Stimulated activated CD8-positive, alpha-beta memory T cell treated with anti-CD3 and anti-CD28 coated beads, Interleukin-12 subunit alpha, Interleukin-12 subunit beta, amount 100 ng/mL, for 4 hours (primary cell): ENCODE measurements at regions not wholly inside any gene's neighbourhood (a gene's known extent, or its start where the extent isn't known, plus 50 kb on each side); places are given as distances from the start of the nearest gene placed in this dataset.
"Not testable (repeated sequence)": the region's sequence is repeated elsewhere in the genome, so short reads cannot be mapped to it uniquely, and the experiment has no call there.

ENCODE experiments used
- DNase-seq: peaks from one replicate; pipeline ENCODE4 v3.0.0-alpha.2; 2020; ENCODE audit warnings: low read depth

GRCh38 chr5:36529142-36529541 lies 77.3 kb upstream of the SLC1A3 start:
- DNase-seq: no peak

DNA sequence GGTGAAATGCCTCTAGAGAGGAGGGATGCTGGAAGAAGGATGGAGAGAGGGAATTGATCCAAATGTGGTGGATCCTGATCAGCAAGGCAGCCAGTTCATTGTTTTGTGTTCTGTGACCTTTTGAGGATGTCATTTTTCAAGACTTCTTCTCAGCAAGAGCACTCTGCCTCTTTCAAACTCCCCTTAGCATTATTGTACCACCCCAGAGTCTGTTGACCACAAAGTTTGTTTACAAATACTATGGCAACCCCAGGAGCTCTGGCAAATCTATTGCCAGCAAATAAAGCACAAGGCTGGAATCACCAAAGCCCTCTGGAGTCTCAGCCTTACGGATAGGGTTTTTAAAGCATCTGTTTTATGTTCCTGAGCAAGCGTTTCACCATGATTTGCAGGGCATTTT lies 76.2 kb upstream of the SLC1A3 start:
- DNase-seq: no peak

GRCh38 chr5:36531401-36531800 lies 75.0 kb upstream of the SLC1A3 start:
- no peak for DNase-seq

- DNase-seq: no peak
Observed at GRCh38 chr5:36535378-36535777, 71.0 kb upstream of the SLC1A3 start.

- no peak for DNase-seq
Observed at GRCh38 chr5:36535859-36536615, 70.4 kb upstream of the SLC1A3 start.

DNA sequence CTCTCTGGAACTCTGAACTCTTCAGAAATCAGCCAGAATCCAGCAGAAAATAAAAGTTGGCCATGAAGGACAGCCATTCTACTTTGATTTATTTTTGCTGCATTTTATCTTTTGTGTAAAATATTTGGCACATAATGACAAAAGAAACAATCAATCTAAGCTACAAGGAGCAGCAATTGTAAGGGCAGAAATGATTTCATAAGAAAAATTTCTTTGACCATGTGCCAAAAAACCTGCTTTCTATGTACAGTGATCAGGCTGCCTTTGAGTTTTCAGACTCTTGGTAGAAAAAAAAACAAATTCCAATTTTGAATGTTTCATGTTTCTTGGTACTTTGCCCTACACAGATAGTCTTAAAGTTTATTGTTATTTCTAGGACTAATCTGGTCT lies 69.8 kb upstream of the SLC1A3 start:
- no peak for DNase-seq

DNA sequence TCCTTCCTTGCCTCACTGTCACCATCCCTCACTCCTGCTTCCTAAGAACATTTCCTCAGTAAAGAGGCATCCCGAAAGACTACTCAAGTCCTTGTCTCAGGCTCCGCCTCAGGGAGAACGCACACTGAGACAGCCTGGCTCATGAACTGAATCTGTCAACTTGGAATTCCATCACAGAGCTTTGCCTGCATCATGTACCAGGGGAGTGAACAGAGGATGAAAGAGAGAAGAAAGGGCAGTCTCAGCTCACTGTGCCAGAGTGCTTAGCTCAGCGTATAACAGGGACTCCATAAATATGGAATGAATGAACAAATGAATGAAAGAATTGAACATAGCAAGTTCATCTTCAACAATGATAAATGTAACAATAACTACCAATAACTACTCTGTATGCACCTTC lies 68.7 kb upstream of the SLC1A3 start:
- DNase-seq: no peak

DNA sequence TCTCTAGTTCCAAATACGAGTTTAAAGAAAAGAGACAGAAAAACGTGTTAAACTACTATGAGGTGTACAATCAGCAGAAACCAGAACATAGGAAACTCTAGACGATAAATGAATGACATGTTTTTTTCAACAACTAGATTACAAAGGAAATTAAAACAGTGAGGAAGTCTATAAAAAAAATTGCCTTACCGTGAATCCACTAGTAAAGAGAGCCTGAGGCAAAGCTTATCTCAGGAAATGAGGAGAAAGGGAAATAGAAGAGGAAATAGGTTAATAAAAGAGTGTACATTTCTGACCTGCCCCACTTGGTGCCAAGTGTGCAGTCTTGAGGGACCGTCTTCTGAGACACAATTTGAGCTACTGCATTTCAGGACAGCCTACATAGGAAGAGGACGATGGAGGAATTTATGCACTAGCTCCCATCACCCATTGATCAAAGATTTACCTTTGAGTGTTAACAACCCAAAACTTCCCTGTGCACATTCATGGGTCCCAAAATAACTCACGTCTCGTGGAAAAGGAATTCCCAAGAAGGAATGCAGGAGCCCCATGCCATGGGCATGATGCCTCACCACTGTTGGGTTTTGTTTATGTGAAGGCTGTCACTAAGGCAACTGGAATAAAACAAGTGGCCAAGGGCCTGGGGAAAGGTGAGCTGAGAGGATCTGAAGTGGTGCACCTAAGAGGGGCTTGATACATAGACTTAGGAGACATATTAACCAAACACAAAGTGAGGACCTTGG lies 53.6 kb upstream of the SLC1A3 start:
- no peak for DNase-seq

DNA sequence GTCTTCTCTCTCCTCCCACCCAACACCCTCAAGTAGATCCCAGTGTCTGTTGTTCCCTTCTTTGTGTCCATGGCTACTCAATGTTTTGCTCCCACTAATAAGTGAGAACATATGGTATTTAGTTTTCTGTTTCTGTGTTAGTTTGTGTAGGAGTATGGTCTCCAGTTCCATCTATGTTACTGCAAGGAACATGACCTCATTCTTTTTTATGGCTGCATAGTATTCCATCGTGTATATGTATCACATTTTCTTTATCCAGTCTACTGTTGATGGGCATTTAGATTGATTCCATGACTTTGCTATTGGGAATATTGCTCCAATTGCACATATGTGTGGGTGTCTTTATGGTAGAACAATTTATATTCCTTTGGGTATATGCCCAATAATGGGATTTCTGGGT lies 51.4 kb upstream of the SLC1A3 start:
- not testable (repeated sequence) for DNase-seq
